Mesodermal cell (in vitro differentiated cells): ENCODE measurements at regions not wholly inside any gene's neighbourhood (a gene's known extent, or its start where the extent isn't known, plus 50 kb on each side); places are given as distances from the start of the nearest gene placed in this dataset.

Experiments
- H3K27ac ChIP-seq: 2 replicates; pipeline ENCODE4 v1.7.0; 2013; ENCODE audit warnings: mild to moderate bottlenecking, low read depth, low read length, moderate library complexity; ENCODE audit not compliant: severe bottlenecking
- H3K36me3 ChIP-seq: 2 replicates; pipeline ENCODE4 v1.7.1; 2013; ENCODE audit warnings: mild to moderate bottlenecking, low read length, moderate library complexity; ENCODE audit not compliant: control insufficient read depth, insufficient read depth
- H3K4me1 ChIP-seq: one replicate; pipeline ENCODE4 v1.7.1; 2013; ENCODE audit warnings: mild to moderate bottlenecking, low read length; ENCODE audit not compliant: insufficient read depth, control insufficient read depth, poor library complexity, severe bottlenecking
- H3K4me3 ChIP-seq: 2 replicates; pipeline ENCODE4 v1.7.0; 2013; ENCODE audit warnings: low read length, control low read depth, mild to moderate bottlenecking; ENCODE audit not compliant: insufficient read depth, poor library complexity, severe bottlenecking; ENCODE audit errors: extremely low read depth
- H3K9me3 ChIP-seq: 2 replicates; pipeline ENCODE4 v1.7.1; 2013; ENCODE audit warnings: mild to moderate bottlenecking, low read length, moderate library complexity; ENCODE audit not compliant: control insufficient read depth
- WGBS, 2 experiments: methylation state at CpG; one replicate each; pipeline ENCODE4 v1.1.5; 2013; ENCODE audit warnings: missing lambda C conversion rate in 2 of 2; ENCODE audit not compliant: insufficient coverage in 2 of 2; 5-methylcytosine and 5-hydroxymethylcytosine counted together

GRCh38 chr3:82520846-82521245 is 759.4 kb upstream of the GBE1 start:
- no peaks in the 10 kb centered on the region for H3K4me1 ChIP-seq

GRCh38 chr3:82509951-82510603 is 748.6 kb upstream of the GBE1 start:
- no peaks in the 10 kb centered on the region for H3K36me3 ChIP-seq
- no peaks in the 10 kb centered on the region for H3K9me3 ChIP-seq
- no peaks in the 10 kb centered on the region for H3K4me1 ChIP-seq
- no peak overlapping the region for H3K4me3 ChIP-seq
- WGBS, 2 experiments = 97% methylated on average over 15 to 16 of the region's 16 CpGs
- no peak overlapping the region for H3K27ac ChIP-seq

More at GRCh38 chr3:82520846-82521245, 759.4 kb upstream of the GBE1 start:
- H3K9me3 ChIP-seq = no peaks in the 10 kb centered on the region
- no peak overlapping the region for H3K4me3 ChIP-seq
- no peak overlapping the region for H3K27ac ChIP-seq
- WGBS, 2 experiments = 31 to 61% methylated on average over 2 of the region's 2 CpGs
- no peaks in the 10 kb centered on the region for H3K36me3 ChIP-seq

GRCh38 chr3:82509106-82509842 is 747.8 kb upstream of the GBE1 start:
- no peaks in the 10 kb centered on the region for H3K36me3 ChIP-seq
- H3K4me3 ChIP-seq = no peak overlapping the region
- H3K9me3 ChIP-seq = no peaks in the 10 kb centered on the region
- 82 to 86% methylated on average over 7 to 9 of the region's 9 CpGs for WGBS, 2 experiments
- no peaks in the 10 kb centered on the region for H3K4me1 ChIP-seq
- H3K27ac ChIP-seq = no peak overlapping the region

DNA sequence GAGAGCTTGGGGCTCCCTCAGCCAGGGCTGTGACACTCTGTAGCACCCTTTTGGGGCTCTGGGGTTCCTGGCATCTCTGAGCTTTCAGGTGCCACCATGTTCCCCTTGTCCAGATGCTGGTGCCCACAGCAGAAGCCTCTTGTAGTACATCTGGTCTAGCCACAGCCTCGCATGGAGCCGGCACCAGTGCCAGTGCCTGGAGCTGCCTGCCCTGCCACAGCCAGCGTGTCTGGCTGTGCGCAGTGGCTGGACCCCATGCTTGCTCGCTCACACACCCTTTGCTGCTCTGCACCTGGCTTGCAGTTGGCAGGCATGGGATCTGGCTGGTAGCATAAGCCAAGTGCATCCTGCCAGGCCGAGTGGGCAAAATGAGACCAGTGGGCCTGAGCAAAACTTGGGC is 744.8 kb upstream of the GBE1 start:
- H3K27ac ChIP-seq = no peak overlapping the region
- no peaks in the 10 kb centered on the region for H3K9me3 ChIP-seq
- H3K4me1 ChIP-seq = no peaks in the 10 kb centered on the region
- H3K36me3 ChIP-seq = no peaks in the 10 kb centered on the region
- 89 to 93% methylated on average over 6 of the region's 6 CpGs for WGBS, 2 experiments
- H3K4me3 ChIP-seq = no peak overlapping the region

DNA sequence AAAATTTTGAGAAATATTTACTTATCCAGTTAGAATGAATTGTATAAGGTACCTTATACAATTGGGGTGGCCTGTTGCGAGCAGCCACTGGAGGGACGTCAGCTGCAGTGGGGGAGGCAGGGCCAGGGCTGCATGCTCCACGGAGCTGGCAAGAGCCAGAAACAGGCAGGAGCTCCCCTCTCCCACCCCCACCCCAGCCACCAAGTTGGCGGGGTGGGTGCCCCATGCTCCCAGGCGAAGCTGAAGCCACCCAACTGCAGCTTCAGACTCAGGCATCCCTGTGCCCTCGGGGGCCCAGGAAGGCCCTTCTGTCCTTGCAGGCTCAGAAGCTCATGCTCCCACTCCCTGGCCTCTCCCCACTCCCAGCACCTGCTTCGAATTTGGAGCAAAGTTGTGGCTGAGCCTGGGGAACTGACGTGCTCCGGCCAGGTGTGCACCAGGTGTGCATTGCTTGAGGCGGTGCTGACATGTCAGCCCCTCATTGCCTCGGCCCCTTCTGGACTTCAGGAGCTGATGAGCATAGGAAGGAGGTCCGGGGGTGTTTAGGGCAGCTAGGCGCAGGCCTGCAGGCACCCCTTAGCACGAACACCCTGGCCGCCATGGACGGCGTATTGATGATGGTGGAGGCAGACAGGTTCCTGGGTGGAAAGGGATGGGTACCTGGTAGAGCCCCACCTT is 743.8 kb upstream of the GBE1 start:
- 79 to 89% methylated on average over 11 to 15 of the region's 17 CpGs for WGBS, 2 experiments

DNA sequence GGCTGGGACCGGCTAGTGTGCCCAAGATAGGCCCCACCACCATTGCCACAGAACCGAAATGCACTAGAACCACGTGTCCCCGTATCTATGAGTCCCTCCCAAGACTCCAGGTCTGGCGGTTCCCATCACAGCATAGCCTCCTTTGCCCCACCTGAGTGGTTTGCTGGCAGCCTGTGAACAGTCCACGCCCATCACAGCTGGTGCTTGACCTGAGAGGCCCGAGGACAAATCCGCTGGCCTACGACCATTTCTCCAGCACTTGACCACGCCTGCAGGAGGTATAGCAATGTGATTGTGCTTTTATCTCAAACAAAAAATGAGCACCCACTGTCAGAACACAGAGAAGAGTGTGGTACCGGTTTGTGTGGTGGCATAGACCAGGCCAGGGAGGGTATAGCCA is 736.7 kb upstream of the GBE1 start:
- Histone ChIP-seq H3K36me3 (no peaks in the 10 kb centered on the region), H3K4me1 (no peaks in the 10 kb centered on the region), H3K4me3 (no peak overlapping the region), H3K9me3 (no peaks in the 10 kb centered on the region), H3K27ac (no peak overlapping the region)
- WGBS, 2 experiments = 75 to 97% methylated on average over 5 to 8 of the region's 11 CpGs

More for the DNA sequence above, 743.8 kb upstream of the GBE1 start:
- Histone ChIP-seq H3K36me3 (no peaks in the 10 kb centered on the region), H3K27ac (no peak overlapping the region), H3K4me3 (no peak overlapping the region), H3K9me3 (no peaks in the 10 kb centered on the region), H3K4me1 (no peaks in the 10 kb centered on the region)

- H3K4me3 ChIP-seq = no peak overlapping the region
- H3K36me3 ChIP-seq = no peaks in the 10 kb centered on the region
- no peaks in the 10 kb centered on the region for H3K4me1 ChIP-seq
- H3K27ac ChIP-seq = no peak overlapping the region
- H3K9me3 ChIP-seq = no peaks in the 10 kb centered on the region
- 67 to 71% methylated on average over 1 to 2 of the region's 8 CpGs for WGBS, 2 experiments
These were observed 735.6 kb upstream of the GBE1 start for GRCh38 chr3:82496890-82497560.

DNA sequence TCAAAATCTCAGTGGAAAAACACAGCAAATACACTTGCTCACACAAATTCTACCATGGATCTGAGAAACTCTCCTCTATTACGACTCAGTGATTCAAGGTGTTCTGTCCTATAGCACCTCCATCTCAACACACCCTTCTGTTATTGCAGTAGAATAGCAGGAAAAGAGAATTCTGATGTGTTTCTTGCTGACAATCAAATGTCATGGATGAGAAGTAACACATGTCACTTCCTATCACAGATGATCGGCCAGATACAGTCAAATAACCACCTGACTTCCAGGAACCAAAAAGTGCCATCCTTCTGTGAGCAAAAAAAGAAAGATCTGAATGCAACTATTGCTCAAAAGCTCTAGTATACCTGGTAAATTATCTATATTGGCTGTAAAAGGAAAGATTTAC is 734.2 kb upstream of the GBE1 start:
- no peak overlapping the region for H3K27ac ChIP-seq
- H3K9me3 ChIP-seq = no peaks in the 10 kb centered on the region
- H3K36me3 ChIP-seq = no peaks in the 10 kb centered on the region
- H3K4me3 ChIP-seq = no peak overlapping the region
- no peaks in the 10 kb centered on the region for H3K4me1 ChIP-seq
- no CpG with 5 or more reads among the region's 2 CpGs for WGBS, 2 experiments

GRCh38 chr3:82494977-82495489 is 733.6 kb upstream of the GBE1 start:
- Histone ChIP-seq H3K27ac (no peak overlapping the region), H3K4me1 (no peaks in the 10 kb centered on the region), H3K36me3 (no peaks in the 10 kb centered on the region), H3K9me3 (no peaks in the 10 kb centered on the region), H3K4me3 (no peak overlapping the region)
- WGBS, 2 experiments = 86 to 89% methylated on average over 1 of the region's 1 CpG

- Histone ChIP-seq H3K4me1 (no peaks in the 10 kb centered on the region), H3K27ac (no peak overlapping the region), H3K4me3 (no peak overlapping the region), H3K9me3 (no peaks in the 10 kb centered on the region), H3K36me3 (no peaks in the 10 kb centered on the region)
- 71% methylated on average over 1 of the region's 2 CpGs; no CpG with 5 or more reads in 1 of the 2 experiments for WGBS, 2 experiments
These were observed 732.4 kb upstream of the GBE1 start for GRCh38 chr3:82493858-82494257.
